A172 (cell line): ENCODE measurements at regions not wholly inside any gene's neighbourhood (a gene's known extent, or its start where the extent isn't known, plus 50 kb on each side); places are given as distances from the start of the nearest gene placed in this dataset.
A peak's percentile ranks its signal among the peaks of the same experiment; 100 is the strongest.

Source experiments
- DNase-seq: peaks from one replicate; pipeline ENCODE4 v3.0.0-alpha.2; 2015; ENCODE audit warnings: low spot score

DNA sequence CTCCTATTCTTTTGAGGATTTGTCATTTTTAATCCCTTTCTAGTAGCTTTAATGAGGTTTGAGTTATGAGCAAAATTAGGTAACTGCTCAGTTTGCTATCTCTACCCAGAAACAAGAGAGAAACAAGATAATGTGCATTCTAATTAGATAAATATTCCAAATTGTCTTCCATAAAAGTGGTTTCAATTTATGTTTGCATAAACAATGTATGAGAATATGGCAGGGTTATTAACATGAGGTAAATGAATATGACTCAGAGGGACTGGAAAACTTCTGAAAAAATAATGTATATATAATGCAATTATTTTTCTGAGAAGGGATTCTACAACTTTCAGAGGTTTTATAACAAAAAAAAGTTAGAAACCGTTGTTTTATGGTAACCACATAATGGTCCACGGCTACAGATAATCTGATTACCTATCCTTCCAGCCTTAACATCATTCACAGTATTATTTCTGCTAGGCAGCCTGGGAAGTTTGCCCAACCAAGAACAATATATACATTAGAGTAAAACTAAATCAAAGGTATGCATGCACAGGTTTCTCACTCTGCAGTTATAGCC, 101.2 kb downstream of the CRPPA start:
- DNase-seq = no peak

- peak; percentile 69 for DNase-seq
Measured at GRCh38 chr7:16318989-16319915, 102.1 kb downstream of the CRPPA start.

DNA sequence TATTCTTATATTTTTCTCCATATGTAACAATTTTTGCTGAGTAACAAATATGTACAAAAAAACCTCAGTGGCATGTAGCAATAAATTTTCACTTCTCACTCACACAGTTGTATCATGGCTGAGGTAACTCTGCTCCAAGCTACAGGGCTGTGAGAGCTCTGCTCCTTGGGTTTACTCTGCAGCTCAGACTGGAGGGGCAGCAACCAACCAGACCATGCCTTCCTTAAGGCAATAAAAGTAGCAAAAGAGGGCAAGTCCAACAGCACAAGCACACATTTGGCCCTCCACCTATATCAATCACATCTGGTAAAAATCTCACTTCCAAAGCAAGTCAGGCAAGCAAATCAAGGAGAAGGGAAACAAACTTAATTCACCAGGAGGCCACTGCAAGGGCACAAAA, 102.9 kb downstream of the CRPPA start:
- no peak for DNase-seq

DNA sequence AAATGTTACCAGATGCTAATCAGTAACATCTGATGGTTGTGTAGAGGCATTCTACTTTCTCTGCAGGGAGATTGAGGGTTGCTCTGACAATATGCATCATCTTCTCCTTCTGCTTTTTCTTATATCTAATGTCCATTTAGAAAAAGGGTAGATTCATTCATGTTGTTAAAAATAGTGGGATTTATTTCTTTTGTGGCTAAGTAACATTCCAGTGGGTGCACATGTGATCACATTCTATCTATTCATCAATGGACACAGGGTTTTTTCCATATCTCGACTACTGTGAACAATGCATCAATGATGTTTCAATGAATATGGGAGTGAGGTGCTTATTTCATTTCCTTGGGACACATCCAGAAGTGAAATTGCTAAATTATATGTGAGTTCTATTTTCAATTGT, 103.9 kb downstream of the CRPPA start:
- DNase-seq = no peak

GRCh38 chr7:16315280-16315679, 106.1 kb downstream of the CRPPA start:
- DNase-seq = no peak

GRCh38 chr7:16309129-16309528, 112.2 kb downstream of the CRPPA start:
- no peak for DNase-seq

- DNase-seq = no peak
Measured at GRCh38 chr7:16301291-16301690, 120.0 kb downstream of the CRPPA start.

GRCh38 chr7:16300361-16300895, 120.9 kb downstream of the CRPPA start:
- DNase-seq = no peak

DNA sequence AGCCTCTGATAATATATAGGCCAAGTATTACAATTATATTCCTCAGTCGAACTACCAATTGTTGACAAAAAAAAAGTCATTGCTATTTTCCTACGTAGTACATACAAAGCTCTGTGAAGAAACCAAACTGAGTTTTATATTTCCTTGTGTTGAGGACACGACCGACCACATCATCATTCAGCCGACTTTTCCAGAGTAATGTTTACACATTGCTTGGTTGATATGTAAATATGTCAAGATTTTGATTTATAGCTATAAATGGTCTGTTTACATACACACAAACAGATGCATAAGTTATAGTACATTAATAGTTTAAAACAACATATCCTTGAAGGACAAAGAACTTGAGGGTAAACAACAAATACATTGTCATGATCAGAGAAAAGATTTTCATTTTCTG, 121.5 kb downstream of the CRPPA start:
- DNase-seq = no peak

DNA sequence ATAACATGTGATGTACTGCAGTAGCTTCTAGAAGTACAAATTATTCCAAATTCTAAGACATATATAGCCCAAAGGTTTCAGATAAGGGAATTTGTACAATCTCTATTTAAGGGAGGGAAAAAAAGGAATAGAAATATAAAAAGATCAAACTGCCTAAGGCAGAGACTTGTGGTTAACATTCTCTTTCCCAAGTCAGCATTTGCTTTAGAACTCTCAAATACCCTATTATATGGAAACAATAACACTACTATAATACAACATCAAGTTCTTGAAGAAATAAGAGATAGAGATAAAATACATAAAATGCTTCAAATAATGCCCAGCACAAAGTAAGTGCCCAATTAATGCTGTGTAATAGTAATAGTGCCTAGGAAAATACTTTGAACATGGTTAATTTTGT, 123.1 kb downstream of the CRPPA start:
- DNase-seq = no peak

- no peak for DNase-seq
Measured at GRCh38 chr7:16295558-16295957, 125.8 kb downstream of the CRPPA start.

GRCh38 chr7:16293669-16294425, 127.5 kb downstream of the CRPPA start:
- no peak for DNase-seq

GRCh38 chr7:16284581-16284980, 136.8 kb downstream of the CRPPA start:
- no peak for DNase-seq

GRCh38 chr7:16278167-16278787, 143.1 kb downstream of the CRPPA start:
- no peak for DNase-seq

- DNase-seq = no peak
Measured at GRCh38 chr7:16271990-16272665, 149.2 kb downstream of the CRPPA start.

DNA sequence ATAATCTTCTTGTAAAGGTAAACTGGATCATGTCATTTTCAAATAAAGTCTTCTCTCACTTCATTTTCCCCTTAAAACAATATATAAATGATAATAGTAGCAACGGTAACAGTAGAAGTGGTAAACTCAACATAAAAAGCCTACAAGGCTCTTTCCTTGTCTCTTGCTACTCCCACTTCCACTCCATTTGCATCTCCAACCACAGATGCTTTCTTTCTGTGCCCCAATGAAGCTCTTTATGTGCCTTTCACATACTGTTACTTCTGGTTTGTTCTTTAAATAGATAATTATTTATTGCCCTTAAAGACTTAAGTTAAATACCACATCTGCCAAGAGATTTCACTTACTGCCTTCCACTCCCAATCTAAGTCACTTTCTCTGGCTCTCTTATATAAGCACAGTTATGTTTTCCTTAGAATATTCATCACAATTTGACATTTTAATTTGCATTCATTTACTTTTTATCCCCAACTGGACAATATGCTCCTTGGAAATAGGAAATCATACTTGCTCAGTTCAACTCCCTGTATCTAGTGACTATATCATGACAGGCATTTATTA, 149.9 kb downstream of the CRPPA start:
- no peak for DNase-seq

GRCh38 chr7:16270844-16271243, 150.5 kb downstream of the CRPPA start:
- DNase-seq = no peak

- DNase-seq = peak; percentile 91
Measured at GRCh38 chr7:16268821-16269768, 152.2 kb downstream of the CRPPA start.

- DNase-seq = no peak
Measured at GRCh38 chr7:16267953-16268820, 153.2 kb downstream of the CRPPA start.
